GM12891 (cell line): ENCODE measurements at regions not wholly inside any gene's neighbourhood (a gene's known extent, or its start where the extent isn't known, plus 50 kb on each side); places are given as distances from the start of the nearest gene placed in this dataset.

Source experiments
- DNase-seq: peaks from one replicate; pipeline ENCODE4 v3.0.0; 2011; ENCODE audit warnings: low spot score; ENCODE audit not compliant: insufficient read length
- FAIRE-seq: peaks from 2 replicates; lab custom pipeline; 2011; peaks lifted over from hg19 to GRCh38; lab: Jason Lieb, UNC
- PAX5 ChIP-seq: IDR thresholded peaks from 2 replicates; pipeline ENCODE4 v1.6.1; 2011; ENCODE audit warnings: low read length, moderate library complexity, mild to moderate bottlenecking; ENCODE audit not compliant: insufficient read depth, severe bottlenecking
- POLR2A ChIP-seq: IDR thresholded peaks from 2 replicates; pipeline ENCODE4 v1.6.1; 2011; ENCODE audit warnings: low read depth, low read length, control low read depth
- POLR2AphosphoS5 ChIP-seq: IDR thresholded peaks from 2 replicates; pipeline ENCODE4 v1.6.1; 2011; ENCODE audit warnings: low read depth, low read length, control low read depth
- POU2F2 ChIP-seq: IDR thresholded peaks from 2 replicates; pipeline ENCODE4 v1.6.1; 2011; ENCODE audit warnings: low read depth, mild to moderate bottlenecking, control low read depth, low read length, moderate library complexity
- SPI1 ChIP-seq: IDR thresholded peaks from 2 replicates; pipeline ENCODE4 v1.6.1; 2011; ENCODE audit warnings: low read depth, low read length, control low read depth
- TAF1 ChIP-seq: IDR thresholded peaks from 2 replicates; pipeline ENCODE4 v1.6.1; 2011; ENCODE audit warnings: low read depth, low read length, control low read depth

DNA sequence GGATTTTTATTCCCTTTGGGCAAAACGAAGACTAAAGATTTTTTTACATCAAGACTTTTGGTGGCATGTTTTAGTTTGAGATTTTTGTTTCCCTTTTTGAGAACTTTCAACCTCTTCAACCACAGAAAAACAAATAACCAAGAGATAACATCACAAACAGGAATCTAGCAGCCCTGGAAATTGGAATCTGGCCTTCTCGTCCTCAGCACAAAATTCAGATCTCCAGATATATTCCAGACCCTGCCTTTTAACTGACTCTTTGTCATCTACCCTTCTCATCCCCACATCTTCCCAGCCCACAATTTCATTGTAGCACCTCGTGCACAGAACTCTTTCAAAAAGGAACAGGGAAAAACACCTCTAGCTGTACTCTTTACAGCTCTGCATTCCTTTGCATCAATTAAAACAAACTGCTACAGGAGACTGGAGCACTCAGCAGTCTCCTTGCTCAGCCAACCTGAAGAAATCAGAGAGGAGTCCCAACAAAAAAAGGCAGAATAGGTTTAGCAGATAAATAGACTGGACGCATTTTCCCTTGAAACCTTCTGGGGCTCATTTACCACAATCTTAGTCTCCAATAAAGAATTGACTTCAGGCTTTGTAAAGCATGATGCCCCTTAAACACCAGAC is 251.0 kb downstream of the TTLL7 start:
- DNase-seq: no peak
- no peak for TF ChIP-seq TAF1
- no peak for TF ChIP-seq PAX5
- no peak for TF ChIP-seq SPI1
- no peak for TF ChIP-seq POLR2A
- no peak for TF ChIP-seq POLR2AphosphoS5
- TF ChIP-seq POU2F2: no peak

DNA sequence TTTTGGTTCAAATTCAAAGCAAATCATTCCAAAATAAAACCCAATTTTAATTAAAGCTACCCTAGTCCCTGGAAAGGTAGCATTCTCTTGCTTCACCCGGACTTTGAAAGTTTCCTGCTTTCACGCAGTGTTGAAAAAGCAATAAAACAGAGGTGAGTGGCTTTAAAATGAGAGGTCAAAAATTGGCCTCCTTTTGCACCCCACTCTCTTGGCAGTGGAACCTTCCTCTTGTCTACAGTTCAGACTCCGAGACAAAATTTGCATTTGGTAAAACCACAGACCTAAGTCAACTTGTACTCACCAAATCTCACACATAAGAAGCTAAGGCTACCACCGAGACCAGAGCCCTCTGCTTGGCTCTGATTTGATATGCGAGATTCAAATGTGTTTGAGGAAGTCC is 252.7 kb downstream of the TTLL7 start:
- TF ChIP-seq PAX5 (no peak), POU2F2 (peak; percentile 90)
- DNase-seq: no peak
- FAIRE-seq: peak; percentile 77

More for the DNA sequence above, 251.0 kb downstream of the TTLL7 start:
- no peak for FAIRE-seq

GRCh38 chr1:83742446-83742845 is 256.5 kb downstream of the TTLL7 start:
- DNase-seq (no peak), FAIRE-seq (no peak)
- TF ChIP-seq TAF1 (no peak), PAX5 (no peak), POU2F2 (no peak)

DNA sequence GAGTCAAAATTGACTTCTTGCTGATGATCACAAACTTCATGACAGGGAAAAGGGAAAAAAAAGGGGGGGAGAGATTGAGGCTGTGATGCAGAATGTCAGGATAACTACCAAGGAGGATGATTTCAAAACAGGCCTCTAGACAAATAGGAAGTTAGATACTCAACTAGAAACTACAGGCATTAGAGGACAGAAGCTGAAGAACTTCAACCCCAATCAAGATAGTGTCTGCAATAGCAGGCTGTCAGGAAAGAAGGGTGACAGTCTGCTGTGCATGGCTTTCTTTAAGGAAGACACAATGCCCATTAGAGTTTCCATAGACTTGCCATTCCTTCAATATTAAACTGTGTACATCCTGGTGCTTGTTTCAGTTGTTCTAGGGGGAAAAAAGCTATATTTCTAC is 257.2 kb downstream of the TTLL7 start:
- FAIRE-seq: peak; percentile 26
- no peak for TF ChIP-seq POLR2AphosphoS5
- no peak for TF ChIP-seq PAX5
- TF ChIP-seq POU2F2: no peak
- no peak for TF ChIP-seq POLR2A
- no peak for TF ChIP-seq SPI1
- no peak for TF ChIP-seq TAF1
- DNase-seq: no peak

GRCh38 chr1:83741348-83741747 is 257.6 kb downstream of the TTLL7 start:
- TF ChIP-seq POU2F2 (no peak), PAX5 (no peak), POLR2AphosphoS5 (no peak), SPI1 (no peak), POLR2A (no peak)
- no peak for DNase-seq
- FAIRE-seq: no peak

DNA sequence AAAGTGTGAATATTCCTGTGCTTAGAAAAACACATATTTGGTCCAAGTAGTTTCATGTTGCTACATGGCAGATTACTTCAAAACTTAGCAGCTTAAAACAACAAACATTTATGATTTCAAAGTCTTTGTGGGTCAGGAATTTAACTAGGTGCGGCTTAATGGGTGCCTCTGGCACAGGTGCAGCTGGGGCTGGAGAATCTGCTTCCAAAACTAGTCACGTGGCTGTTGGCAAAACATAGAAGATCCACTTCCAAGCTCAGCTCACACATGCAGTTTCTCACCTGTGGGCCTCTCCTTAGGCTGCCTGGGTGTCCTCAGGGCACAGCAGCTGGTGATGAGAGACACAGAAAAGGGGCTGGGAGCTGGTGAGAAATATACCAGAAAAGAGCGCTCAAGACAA is 263.4 kb downstream of the TTLL7 start:
- FAIRE-seq: no peak
- no peak for DNase-seq
- TF ChIP-seq SPI1 (no peak), PAX5 (no peak), POLR2AphosphoS5 (no peak), POLR2A (no peak), TAF1 (no peak), POU2F2 (no peak)

GRCh38 chr1:83734420-83734819 is 264.5 kb downstream of the TTLL7 start:
- FAIRE-seq (no peak), DNase-seq (no peak)
- TF ChIP-seq PAX5: no peak
- TF ChIP-seq TAF1: no peak
- no peak for TF ChIP-seq POLR2A
- TF ChIP-seq SPI1: no peak
- TF ChIP-seq POU2F2: no peak
- TF ChIP-seq POLR2AphosphoS5: no peak

DNA sequence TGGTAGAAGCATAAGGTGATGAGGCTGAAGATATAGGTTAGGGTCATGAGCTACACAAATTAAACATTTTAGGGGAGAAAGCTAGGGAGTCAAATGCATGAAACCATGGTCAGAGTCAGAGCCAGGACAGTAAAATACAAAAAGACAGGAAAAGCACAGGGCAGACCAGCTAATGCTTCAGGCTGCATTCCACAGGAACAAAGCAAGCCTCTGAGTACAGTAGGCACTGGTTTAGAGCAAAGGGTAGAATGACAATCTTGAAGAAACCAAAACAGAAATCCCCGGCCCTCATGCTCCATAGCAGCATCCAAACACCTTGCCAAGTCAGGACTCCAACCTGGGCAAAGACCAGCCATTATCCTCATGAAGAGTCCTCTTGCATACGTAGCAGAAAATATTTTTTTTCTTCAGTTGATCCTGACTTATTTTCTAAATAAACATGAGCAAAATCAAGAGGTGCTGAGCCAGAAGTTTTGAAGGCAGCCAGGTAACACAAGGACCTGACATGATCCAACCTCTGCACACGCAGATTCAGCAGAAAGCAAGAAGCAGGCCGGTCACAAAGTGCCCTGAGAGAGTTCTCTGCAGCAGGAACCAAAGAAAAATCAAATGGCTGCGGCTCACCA is 273.1 kb downstream of the TTLL7 start:
- FAIRE-seq: no peak

GRCh38 chr1:83718338-83718737 is 280.6 kb downstream of the TTLL7 start:
- TF ChIP-seq POLR2A (no peak), TAF1 (no peak), PAX5 (no peak), SPI1 (no peak), POU2F2 (no peak), POLR2AphosphoS5 (no peak)
- DNase-seq: no peak
- FAIRE-seq: no peak

More for the DNA sequence above, 273.1 kb downstream of the TTLL7 start:
- TF ChIP-seq POLR2AphosphoS5 (no peak), SPI1 (no peak), POU2F2 (no peak), POLR2A (no peak), TAF1 (no peak), PAX5 (no peak)
- no peak for DNase-seq

DNA sequence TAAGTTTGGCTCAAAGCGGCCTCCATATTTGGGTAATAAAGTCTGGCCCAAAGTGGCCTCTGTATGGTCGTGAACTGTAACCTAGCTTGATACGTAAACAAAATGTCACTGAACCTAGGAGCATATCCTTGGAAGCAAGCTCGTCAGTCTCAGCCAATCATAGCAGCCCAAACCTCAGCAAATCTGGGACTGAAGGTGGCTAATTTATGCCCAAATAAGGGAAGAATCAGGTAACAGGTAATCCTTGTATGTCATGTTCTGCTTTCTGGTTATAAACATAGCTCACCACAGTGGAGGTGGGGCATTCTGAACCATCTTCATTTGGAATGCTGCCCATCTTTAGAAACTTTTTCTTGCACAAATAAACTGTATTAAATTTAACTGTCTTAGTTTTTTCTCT is 281.1 kb downstream of the TTLL7 start:
- no peak for TF ChIP-seq TAF1
- TF ChIP-seq PAX5: no peak
- no peak for TF ChIP-seq POLR2A
- TF ChIP-seq POU2F2: no peak
- no peak for TF ChIP-seq SPI1
- TF ChIP-seq POLR2AphosphoS5: no peak
- DNase-seq (no peak), FAIRE-seq (no peak)
